Lower leg skin (tissue), 4 donors: ENCODE measurements at regions not wholly inside any gene's neighbourhood (a gene's known extent, or its start where the extent isn't known, plus 50 kb on each side); places are given as distances from the start of the nearest gene placed in this dataset.

ENCODE experiments used
- DNase-seq, 2 donors: peaks; one replicate each; pipeline ENCODE4 v3.0.0-alpha.2; 2019; ENCODE audit warnings: low spot score in 2 of 2
- H3K4me3 ChIP-seq: fragments of 200-600 bp; sonication (generic); 2 replicates; pipeline ENCODE4 v1.5.1; 2017; ENCODE audit warnings: mild to moderate bottlenecking, low read depth; ENCODE audit not compliant: poor library complexity, severe bottlenecking
- POLR2A ChIP-seq, 2 donors: fragments of 450-650 bp; IDR thresholded peaks; one replicate each; pipeline ENCODE4 v1.6.1; 2016 to 2017; ENCODE audit warnings: antibody characterized with exemption in 2 of 2, mild to moderate bottlenecking in 1 of 2, moderate library complexity in 1 of 2
- WGBS, 2 donors: methylation state at CpG; one replicate each; pipeline ENCODE4 v1.1.5; 2018; 5-methylcytosine and 5-hydroxymethylcytosine counted together
- intact Hi-C: fragments of 100-400 bp; cut with DNase I; formaldehyde crosslinking; loops from one replicate; pipeline ENCODE4 v1.15.0; 2023; ENCODE audit warnings: low total_unique reads
- TF ChIP-seq, protein P1 (sequence below), 3 donors: fragments of 450-650 bp; IDR thresholded peaks; one replicate each; pipeline ENCODE4 v1.5.1; 2016; ENCODE audit warnings: antibody characterized with exemption in 3 of 3, mild to moderate bottlenecking in 3 of 3, moderate library complexity in 2 of 3

GRCh38 chr1:173407846-173408245 lies 69.3 kb upstream of the PRDX6 start:
- no peak overlapping the region for H3K4me3 ChIP-seq
- no peak for DNase-seq
- intact Hi-C loops = no loop called here
- TF ChIP-seq, protein P1, sequence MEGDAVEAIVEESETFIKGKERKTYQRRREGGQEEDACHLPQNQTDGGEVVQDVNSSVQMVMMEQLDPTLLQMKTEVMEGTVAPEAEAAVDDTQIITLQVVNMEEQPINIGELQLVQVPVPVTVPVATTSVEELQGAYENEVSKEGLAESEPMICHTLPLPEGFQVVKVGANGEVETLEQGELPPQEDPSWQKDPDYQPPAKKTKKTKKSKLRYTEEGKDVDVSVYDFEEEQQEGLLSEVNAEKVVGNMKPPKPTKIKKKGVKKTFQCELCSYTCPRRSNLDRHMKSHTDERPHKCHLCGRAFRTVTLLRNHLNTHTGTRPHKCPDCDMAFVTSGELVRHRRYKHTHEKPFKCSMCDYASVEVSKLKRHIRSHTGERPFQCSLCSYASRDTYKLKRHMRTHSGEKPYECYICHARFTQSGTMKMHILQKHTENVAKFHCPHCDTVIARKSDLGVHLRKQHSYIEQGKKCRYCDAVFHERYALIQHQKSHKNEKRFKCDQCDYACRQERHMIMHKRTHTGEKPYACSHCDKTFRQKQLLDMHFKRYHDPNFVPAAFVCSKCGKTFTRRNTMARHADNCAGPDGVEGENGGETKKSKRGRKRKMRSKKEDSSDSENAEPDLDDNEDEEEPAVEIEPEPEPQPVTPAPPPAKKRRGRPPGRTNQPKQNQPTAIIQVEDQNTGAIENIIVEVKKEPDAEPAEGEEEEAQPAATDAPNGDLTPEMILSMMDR (IDR thresholded peaks at IDR 0.05) = no peak
- no peak for TF ChIP-seq POLR2A (IDR thresholded peaks at IDR 0.05)

DNA sequence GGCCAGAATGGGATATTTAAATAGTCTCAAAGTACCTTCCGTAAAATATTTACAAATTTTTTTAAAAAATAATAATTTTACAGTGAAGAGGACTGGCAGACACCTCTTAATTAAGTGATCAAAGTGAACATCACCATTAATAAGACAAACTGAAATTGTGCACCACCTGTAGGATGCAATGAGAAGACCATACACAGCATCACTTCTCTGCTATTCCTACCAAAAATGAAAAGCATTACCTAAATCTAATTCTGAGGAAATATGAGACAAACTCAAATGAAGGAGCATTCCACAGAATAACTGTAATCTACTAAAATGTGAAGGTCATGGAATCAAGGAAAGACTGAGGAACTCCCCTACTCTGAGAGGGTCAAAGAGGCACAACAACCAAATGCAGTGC lies 68.2 kb upstream of the PRDX6 start:
- intact Hi-C loops = no loop called here
- H3K4me3 ChIP-seq = no peak overlapping the region
- TF ChIP-seq, protein P1 (IDR thresholded peaks at IDR 0.05) = no peak
- no peak for TF ChIP-seq POLR2A (IDR thresholded peaks at IDR 0.05)
- 98 to 100% methylated on average over 1 of the region's 1 CpG for WGBS, 2 donors
- no peak for DNase-seq

GRCh38 chr1:173409613-173410012 lies 67.5 kb upstream of the PRDX6 start:
- intact Hi-C loops = no loop called here
- 36 to 38% methylated on average over 3 of the region's 3 CpGs for WGBS, 2 donors
- DNase-seq = peak in 1 of 2 donors; percentile 38

GRCh38 chr1:173410133-173410793 lies 66.9 kb upstream of the PRDX6 start:
- H3K4me3 ChIP-seq = no peak overlapping the region
- intact Hi-C loops = no loop called here
- WGBS, 2 donors = 85 to 91% methylated on average over 4 of the region's 4 CpGs
- TF ChIP-seq, protein P1 (IDR thresholded peaks at IDR 0.05) = no peak
- no peak for TF ChIP-seq POLR2A (IDR thresholded peaks at IDR 0.05)
- DNase-seq = no peak

More at GRCh38 chr1:173409613-173410012, 67.5 kb upstream of the PRDX6 start:
- no peak overlapping the region for H3K4me3 ChIP-seq
- no peak for TF ChIP-seq POLR2A (IDR thresholded peaks at IDR 0.05)
- TF ChIP-seq, protein P1 (IDR thresholded peaks at IDR 0.05) = no peak

DNA sequence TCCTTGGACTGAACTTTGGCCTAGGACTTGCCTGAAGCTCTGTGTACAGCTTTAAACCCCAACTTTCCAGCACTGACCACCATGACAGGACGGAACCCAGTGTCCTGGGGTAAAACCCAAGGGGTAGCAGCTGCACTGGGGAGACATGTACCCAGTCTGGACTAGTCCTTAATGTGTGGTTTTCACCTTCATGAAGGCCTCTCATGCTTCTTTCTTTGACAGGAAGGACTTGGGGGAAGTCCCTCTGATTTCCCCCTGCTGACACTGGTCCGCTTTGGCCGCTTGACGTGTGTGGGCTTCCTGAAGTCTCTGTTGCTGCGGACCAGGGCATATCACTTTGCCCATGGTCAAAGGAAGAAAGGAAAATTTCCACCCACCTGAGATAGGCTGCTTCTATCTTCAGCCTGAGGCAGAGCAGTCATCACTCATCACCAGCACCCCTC lies 66.3 kb upstream of the PRDX6 start:
- intact Hi-C loops = no loop called here
- H3K4me3 ChIP-seq = no peak overlapping the region
- TF ChIP-seq, protein P1 (IDR thresholded peaks at IDR 0.05) = no peak
- TF ChIP-seq POLR2A (IDR thresholded peaks at IDR 0.05) = no peak
- DNase-seq = no peak
- 94 to 98% methylated on average over 5 of the region's 5 CpGs for WGBS, 2 donors
